ENCODE measurements at regions not wholly inside any gene's neighbourhood (a gene's known extent, or its start where the extent isn't known, plus 50 kb on each side); places are given as distances from the start of the nearest gene placed in this dataset.

DNA sequence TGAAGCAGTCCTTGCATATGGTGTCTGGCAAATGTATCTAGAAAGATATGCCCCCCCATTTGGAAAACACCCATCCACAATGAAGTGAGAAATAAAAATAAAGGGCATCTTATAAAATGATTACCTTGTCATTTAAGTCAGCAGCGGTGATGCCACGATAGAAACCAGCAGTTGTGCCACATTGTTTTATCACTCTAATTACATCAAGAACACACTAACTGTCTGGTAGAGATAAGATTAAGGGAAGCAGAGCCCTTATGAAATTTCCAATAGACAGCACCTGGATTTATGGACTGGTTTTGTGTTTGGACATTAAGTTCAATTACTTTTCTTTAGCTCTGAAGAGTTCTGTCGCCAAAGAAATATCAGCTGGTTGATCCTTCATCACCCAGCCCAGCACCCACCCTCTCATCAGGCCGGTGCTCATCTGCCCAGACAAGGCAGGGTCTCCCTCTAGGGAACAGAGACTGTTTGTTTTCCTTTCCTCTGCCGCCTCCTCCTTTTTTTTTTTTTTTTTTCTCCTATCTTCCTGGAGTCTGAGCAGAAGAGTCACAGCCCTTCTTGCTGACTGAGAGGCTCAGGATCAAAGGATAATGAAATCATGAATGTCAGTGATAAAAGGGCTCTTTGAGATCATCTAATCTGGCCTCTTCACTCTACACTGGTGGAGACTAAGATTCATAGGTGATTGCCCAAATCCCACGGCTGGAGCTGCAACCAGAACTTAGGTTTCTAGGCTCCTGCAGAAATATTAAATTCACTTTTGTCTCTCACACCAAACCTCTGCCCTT lies 464.1 kb downstream of the NTRK3 start:
- H3K9me3 ChIP-seq, result no peaks in the 10 kb centered on the region
- no peak overlapping the region for H3K4me3 ChIP-seq
- no peaks in the 10 kb centered on the region for H3K36me3 ChIP-seq
- TF ChIP-seq, protein P1, sequence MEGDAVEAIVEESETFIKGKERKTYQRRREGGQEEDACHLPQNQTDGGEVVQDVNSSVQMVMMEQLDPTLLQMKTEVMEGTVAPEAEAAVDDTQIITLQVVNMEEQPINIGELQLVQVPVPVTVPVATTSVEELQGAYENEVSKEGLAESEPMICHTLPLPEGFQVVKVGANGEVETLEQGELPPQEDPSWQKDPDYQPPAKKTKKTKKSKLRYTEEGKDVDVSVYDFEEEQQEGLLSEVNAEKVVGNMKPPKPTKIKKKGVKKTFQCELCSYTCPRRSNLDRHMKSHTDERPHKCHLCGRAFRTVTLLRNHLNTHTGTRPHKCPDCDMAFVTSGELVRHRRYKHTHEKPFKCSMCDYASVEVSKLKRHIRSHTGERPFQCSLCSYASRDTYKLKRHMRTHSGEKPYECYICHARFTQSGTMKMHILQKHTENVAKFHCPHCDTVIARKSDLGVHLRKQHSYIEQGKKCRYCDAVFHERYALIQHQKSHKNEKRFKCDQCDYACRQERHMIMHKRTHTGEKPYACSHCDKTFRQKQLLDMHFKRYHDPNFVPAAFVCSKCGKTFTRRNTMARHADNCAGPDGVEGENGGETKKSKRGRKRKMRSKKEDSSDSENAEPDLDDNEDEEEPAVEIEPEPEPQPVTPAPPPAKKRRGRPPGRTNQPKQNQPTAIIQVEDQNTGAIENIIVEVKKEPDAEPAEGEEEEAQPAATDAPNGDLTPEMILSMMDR (IDR thresholded peaks at IDR 0.05), result no peak
- no peaks in the 10 kb centered on the region for H3K4me1 ChIP-seq
- ATAC-seq (no peak), DNase-seq (no peak)
- intact Hi-C loops (cut with DNase I), result no loop called here
- no peak overlapping the region for H3K27ac ChIP-seq
- H3K27me3 ChIP-seq, result no peaks in the 10 kb centered on the region

DNA sequence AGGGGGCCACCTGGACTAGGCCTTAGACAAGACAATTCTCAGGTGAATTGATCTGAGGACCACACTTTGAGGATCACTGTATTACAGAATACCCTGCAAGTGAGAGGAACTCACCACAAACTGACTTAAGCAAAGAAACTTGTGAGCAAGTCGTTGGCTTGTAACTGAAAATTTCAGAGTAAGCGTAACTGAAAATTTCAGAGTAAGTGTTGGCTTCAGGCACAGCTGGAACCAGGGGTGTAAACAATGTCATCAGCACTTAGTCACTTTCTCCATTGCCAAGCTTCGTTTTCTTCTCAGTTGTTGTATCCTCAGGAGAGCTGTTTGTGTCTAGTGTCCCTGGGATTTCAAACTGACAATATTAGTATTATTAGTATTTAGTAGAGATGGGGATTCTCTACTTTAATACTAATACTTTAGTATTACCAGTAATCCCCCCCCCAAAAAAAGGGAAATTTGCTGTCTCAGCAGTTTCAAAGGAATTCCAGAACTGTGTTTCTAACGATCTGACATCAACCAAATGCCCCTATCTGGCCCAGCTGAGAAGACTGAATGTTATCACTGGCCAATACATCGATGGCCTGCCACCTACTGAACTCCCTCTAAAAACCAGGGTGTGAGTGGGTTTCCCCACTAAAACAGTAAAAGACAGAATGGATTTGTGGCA lies 474.4 kb downstream of the NTRK3 start:
- Histone ChIP-seq H3K4me3 (no peak overlapping the region), H3K27ac (no peak overlapping the region), H3K9me3 (no peaks in the 10 kb centered on the region), H3K36me3 (no peaks in the 10 kb centered on the region), H3K4me1 (no peaks in the 10 kb centered on the region), H3K27me3 (no peaks in the 10 kb centered on the region)
- TF ChIP-seq, protein P1 (IDR thresholded peaks at IDR 0.05), result no peak
- no peak for ATAC-seq
- intact Hi-C loops (cut with DNase I), result no loop called here
- DNase-seq, result no peak

DNA sequence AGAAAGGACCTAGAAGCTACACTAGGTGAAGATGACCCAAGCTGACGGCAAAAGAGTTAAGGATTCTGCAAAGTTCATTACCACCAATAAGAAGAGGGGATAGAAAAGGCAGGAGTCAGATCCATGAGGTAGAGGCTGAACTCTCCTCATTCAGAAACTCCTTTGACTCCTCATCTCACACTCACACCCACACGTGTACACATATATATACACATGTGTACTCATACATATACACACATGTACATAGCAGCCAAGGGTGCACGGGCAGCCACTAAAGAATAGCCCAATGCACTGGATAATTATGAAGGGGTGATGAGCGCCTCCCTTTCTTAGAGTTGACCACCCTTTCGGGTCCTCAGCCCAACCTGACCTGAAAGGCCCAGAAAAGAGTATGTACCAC lies 476.8 kb downstream of the NTRK3 start:
- TF ChIP-seq, protein P1 (IDR thresholded peaks at IDR 0.05), result no peak
- Histone ChIP-seq H3K36me3 (no peaks in the 10 kb centered on the region), H3K4me1 (no peaks in the 10 kb centered on the region), H3K9me3 (no peaks in the 10 kb centered on the region), H3K27me3 (no peaks in the 10 kb centered on the region), H3K27ac (no peak overlapping the region), H3K4me3 (no peak overlapping the region)
- DNase-seq (no peak), ATAC-seq (no peak)
- intact Hi-C loops (cut with DNase I), result no loop called here

DNA sequence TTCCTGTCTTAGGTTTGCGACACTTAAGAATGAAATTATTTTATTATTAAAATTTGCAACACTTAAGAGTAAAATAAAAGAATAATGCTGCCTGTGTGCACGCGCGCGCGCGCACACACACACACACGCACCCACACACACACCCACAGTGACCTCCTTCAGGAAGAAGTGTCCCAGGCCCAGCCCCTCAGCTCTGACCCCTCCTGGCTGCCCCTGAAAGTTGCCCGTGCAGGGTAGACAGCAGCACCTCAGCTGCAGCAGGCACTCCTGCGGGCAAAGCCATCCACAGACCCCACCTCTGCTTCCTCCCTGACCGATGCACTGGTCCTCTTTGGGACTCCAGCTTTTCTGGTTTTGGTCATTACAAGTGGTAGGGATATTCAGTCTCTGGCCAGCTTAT lies 478.2 kb downstream of the NTRK3 start:
- Histone ChIP-seq H3K27me3 (no peaks in the 10 kb centered on the region), H3K27ac (no peak overlapping the region), H3K9me3 (no peaks in the 10 kb centered on the region), H3K4me3 (no peak overlapping the region), H3K36me3 (no peaks in the 10 kb centered on the region), H3K4me1 (no peaks in the 10 kb centered on the region)
- no peak for DNase-seq
- intact Hi-C loops (cut with DNase I), result no loop called here
- TF ChIP-seq, protein P1 (IDR thresholded peaks at IDR 0.05), result no peak
- ATAC-seq, result no peak

DNA sequence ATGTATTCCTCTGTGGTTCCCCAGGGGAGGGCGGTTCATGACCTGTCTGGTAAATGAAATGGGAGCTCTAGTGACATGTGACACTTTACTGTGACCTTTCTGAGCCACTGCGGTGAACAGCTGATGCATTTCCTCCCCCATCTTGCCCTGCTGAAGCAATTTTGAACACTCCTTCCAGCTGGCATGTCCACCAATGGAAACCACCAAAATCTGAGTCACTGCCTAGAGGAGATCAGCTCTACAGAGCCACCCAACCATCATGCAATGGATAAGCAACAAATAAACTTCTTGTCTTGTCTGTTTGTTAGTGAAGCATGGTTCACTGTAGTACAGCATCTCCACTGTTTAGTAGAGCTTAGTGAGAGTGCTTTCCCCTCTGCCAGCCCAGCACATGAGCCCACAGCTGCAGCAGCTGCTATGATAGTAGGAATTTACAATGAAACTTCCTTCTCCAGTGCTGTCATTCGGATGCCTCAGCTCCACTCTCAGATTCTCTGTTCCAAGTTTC lies 479.4 kb downstream of the NTRK3 start:
- Histone ChIP-seq H3K9me3 (no peaks in the 10 kb centered on the region), H3K4me1 (no peaks in the 10 kb centered on the region), H3K4me3 (no peak overlapping the region), H3K36me3 (no peaks in the 10 kb centered on the region), H3K27ac (no peak overlapping the region), H3K27me3 (no peaks in the 10 kb centered on the region)
- DNase-seq (no peak), ATAC-seq (peak; percentile 10)
- TF ChIP-seq, protein P1 (IDR thresholded peaks at IDR 0.05), result no peak
- intact Hi-C loops (cut with DNase I), result no loop called here
